ENCODE measurements at regions not wholly inside any gene's neighbourhood (a gene's known extent, or its start where the extent isn't known, plus 50 kb on each side); places are given as distances from the start of the nearest gene placed in this dataset.
"Not testable (repeated sequence)": the region's sequence is repeated elsewhere in the genome, so short reads cannot be mapped to it uniquely, and the experiment has no call there.

DNA sequence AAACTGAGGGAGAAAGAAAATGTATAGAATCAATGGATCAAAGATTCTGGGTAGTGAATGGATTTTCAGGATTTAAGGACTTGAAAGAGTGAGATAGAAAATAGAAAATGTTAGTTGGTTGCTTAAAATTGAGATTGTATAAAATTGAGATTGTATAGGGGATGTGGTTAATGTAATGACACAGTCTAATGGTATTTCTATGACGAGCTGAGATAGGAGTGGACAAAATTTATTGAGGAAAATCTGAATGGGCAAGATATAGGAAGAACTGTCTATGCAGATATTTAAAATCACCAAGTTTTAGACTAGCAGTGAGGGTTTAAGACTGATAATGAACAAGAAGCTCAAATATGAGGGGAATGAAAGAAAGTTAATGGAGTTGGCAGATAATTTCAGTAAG, 406.6 kb downstream of the NYAP2 start:
- CTCF ChIA-PET, result no interaction called here
- TF ChIP-seq ZNF585B (tag by site-specific recombination; IDR thresholded peaks at IDR 0.05) (no peak), ZNF274 (IDR thresholded peaks at IDR 0.05; ENCODE audit: low read length) (no peak), ZNF274 (tag by site-specific recombination; IDR thresholded peaks at IDR 0.05; ENCODE audit: borderline replicate concordance) (no peak), ZNF121 (tag by site-specific recombination; IDR thresholded peaks at IDR 0.05) (no peak), OVOL3 (tag by site-specific recombination; IDR thresholded peaks at IDR 0.05) (no peak), ZNF19 (tag by site-specific recombination; IDR thresholded peaks at IDR 0.05; ENCODE audit: low read depth) (no peak)
- H3K4me1 ChIP-seq (ENCODE audit: control insufficient read depth, insufficient read depth, low read length), result no peaks in the 10 kb centered on the region
- H3K9me3 ChIP-seq (ENCODE audit: control insufficient read depth, insufficient read depth, low read depth, low read length), result no peaks in the 10 kb centered on the region
- H3K4me3 ChIP-seq (ENCODE audit: low read depth, low read length), result no peak overlapping the region
- H3K36me3 ChIP-seq (ENCODE audit: control insufficient read depth in 2 of 2, insufficient read depth in 1 of 2, low read length in 2 of 2), result no peaks in the 10 kb centered on the region
- POLR2A ChIA-PET, result no interaction called here
- H3K27ac ChIP-seq (ENCODE audit: extremely low read depth, low read depth, low read length), result no peak overlapping the region

- H3K9me3 ChIP-seq (ENCODE audit: control insufficient read depth, insufficient read depth, low read depth, low read length); POLR2A ChIA-PET; H3K4me3 ChIP-seq (ENCODE audit: low read depth, low read length); H3K27ac ChIP-seq (ENCODE audit: extremely low read depth, low read depth, low read length); H3K36me3 ChIP-seq (ENCODE audit: control insufficient read depth in 2 of 2, insufficient read depth in 1 of 2, low read length in 2 of 2); CTCF ChIA-PET; H3K4me1 ChIP-seq (ENCODE audit: control insufficient read depth, insufficient read depth, low read length): not testable (repeated sequence)
Measured at GRCh38 chr2:225802076-225802475, 402.6 kb downstream of the NYAP2 start.

- H3K9me3 ChIP-seq (ENCODE audit: control insufficient read depth, insufficient read depth, low read depth, low read length), result no peaks in the 10 kb centered on the region
- H3K36me3 ChIP-seq (ENCODE audit: control insufficient read depth in 2 of 2, insufficient read depth in 1 of 2, low read length in 2 of 2), result no peaks in the 10 kb centered on the region
- TF ChIP-seq ZSCAN30 (tag by site-specific recombination; IDR thresholded peaks at IDR 0.05), result no peak
- TF ChIP-seq, protein P1, sequence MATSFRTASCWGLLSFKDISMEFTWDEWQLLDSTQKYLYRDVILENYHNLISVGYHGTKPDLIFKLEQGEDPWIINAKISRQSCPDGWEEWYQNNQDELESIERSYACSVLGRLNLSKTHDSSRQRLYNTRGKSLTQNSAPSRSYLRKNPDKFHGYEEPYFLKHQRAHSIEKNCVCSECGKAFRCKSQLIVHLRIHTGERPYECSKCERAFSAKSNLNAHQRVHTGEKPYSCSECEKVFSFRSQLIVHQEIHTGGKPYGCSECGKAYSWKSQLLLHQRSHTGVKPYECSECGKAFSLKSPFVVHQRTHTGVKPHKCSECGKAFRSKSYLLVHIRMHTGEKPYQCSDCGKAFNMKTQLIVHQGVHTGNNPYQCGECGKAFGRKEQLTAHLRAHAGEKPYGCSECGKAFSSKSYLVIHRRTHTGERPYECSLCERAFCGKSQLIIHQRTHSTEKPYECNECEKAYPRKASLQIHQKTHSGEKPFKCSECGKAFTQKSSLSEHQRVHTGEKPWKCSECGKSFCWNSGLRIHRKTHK (tag by site-specific recombination; IDR thresholded peaks at IDR 0.05), result no peak
- no peak for TF ChIP-seq GLI2 (tag by site-specific recombination; IDR thresholded peaks at IDR 0.05; ENCODE audit: borderline replicate concordance, low read depth)
- TF ChIP-seq, protein P2, sequence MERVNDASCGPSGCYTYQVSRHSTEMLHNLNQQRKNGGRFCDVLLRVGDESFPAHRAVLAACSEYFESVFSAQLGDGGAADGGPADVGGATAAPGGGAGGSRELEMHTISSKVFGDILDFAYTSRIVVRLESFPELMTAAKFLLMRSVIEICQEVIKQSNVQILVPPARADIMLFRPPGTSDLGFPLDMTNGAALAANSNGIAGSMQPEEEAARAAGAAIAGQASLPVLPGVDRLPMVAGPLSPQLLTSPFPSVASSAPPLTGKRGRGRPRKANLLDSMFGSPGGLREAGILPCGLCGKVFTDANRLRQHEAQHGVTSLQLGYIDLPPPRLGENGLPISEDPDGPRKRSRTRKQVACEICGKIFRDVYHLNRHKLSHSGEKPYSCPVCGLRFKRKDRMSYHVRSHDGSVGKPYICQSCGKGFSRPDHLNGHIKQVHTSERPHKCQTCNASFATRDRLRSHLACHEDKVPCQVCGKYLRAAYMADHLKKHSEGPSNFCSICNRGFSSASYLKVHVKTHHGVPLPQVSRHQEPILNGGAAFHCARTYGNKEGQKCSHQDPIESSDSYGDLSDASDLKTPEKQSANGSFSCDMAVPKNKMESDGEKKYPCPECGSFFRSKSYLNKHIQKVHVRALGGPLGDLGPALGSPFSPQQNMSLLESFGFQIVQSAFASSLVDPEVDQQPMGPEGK (tag by site-specific recombination; IDR thresholded peaks at IDR 0.05), result no peak
- no peak for TF ChIP-seq ZFP3 (tag by site-specific recombination; IDR thresholded peaks at IDR 0.05; ENCODE audit: low read depth)
- no peak for TF ChIP-seq ZNF473 (tag by site-specific recombination; IDR thresholded peaks at IDR 0.05)
- TF ChIP-seq ZNF530 (tag by site-specific recombination; IDR thresholded peaks at IDR 0.05; ENCODE audit: low read depth), result no peak
- TF ChIP-seq, protein P3, sequence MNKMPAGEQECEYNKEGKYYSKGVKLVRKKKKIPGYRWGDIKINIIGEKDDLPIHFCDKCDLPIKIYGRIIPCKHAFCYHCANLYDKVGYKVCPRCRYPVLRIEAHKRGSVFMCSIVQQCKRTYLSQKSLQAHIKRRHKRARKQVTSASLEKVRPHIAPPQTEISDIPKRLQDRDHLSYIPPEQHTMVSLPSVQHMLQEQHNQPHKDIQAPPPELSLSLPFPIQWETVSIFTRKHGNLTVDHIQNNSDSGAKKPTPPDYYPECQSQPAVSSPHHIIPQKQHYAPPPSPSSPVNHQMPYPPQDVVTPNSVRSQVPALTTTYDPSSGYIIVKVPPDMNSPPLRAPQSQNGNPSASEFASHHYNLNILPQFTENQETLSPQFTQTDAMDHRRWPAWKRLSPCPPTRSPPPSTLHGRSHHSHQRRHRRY (tag by site-specific recombination; IDR thresholded peaks at IDR 0.05), result no peak
- TF ChIP-seq ZNF214 (tag by site-specific recombination; IDR thresholded peaks at IDR 0.05; ENCODE audit: borderline replicate concordance), result no peak
- no peak overlapping the region for H3K27ac ChIP-seq (ENCODE audit: extremely low read depth, low read depth, low read length)
- no peaks in the 10 kb centered on the region for H3K4me1 ChIP-seq (ENCODE audit: control insufficient read depth, insufficient read depth, low read length)
- CTCF ChIA-PET, result interaction anchor here (0.6 kb wide), 1 partner anchor 12 kb away, joined by 4 read pairs; no protein-coding TSS in a partner anchor
- POLR2A ChIA-PET, result no interaction called here
- H3K4me3 ChIP-seq (ENCODE audit: low read depth, low read length), result no peak overlapping the region
Measured at GRCh38 chr2:225797394-225797793, 397.9 kb downstream of the NYAP2 start.
